ENCODE measurements at regions not wholly inside any gene's neighbourhood (a gene's known extent, or its start where the extent isn't known, plus 50 kb on each side); places are given as distances from the start of the nearest gene placed in this dataset.
A peak's percentile ranks its signal among the peaks of the same experiment; 100 is the strongest.
"Not testable (repeated sequence)": the region's sequence is repeated elsewhere in the genome, so short reads cannot be mapped to it uniquely, and the experiment has no call there.

GRCh38 chr14:105688023-105688351 is 161.6 kb downstream of the TMEM121 start:
- H3K79me1 ChIP-seq (ENCODE audit: low read length); H2AK5ac ChIP-seq (ENCODE audit: low read length); H3K4ac ChIP-seq (ENCODE audit: low read depth, low read length); H4K91ac ChIP-seq (ENCODE audit: low read depth, low read length); H3K4me3 ChIP-seq (ENCODE audit: low read depth, low read length); H3K9ac ChIP-seq (ENCODE audit: low read length); H2AFZ ChIP-seq (ENCODE audit: insufficient read depth, low read length, poor library complexity); H3K36me3 ChIP-seq (ENCODE audit: control insufficient read depth in 1 of 2, insufficient read depth in 2 of 2, low read length in 2 of 2); H2BK120ac ChIP-seq (ENCODE audit: insufficient read depth, low read length, poor library complexity); H2BK12ac ChIP-seq (ENCODE audit: low read length); H3K27ac ChIP-seq (ENCODE audit: low read depth, low read length); H3K27me3 ChIP-seq (ENCODE audit: insufficient read depth, low read length); H4K8ac ChIP-seq (ENCODE audit: low read depth, low read length); H2BK5ac ChIP-seq (ENCODE audit: low read depth, low read length, poor library complexity); H3K23ac ChIP-seq (ENCODE audit: low read length); H3K4me1 ChIP-seq (ENCODE audit: control insufficient read depth in 1 of 2, insufficient read depth in 2 of 2, low read length in 2 of 2); H3K79me2 ChIP-seq (ENCODE audit: control insufficient read depth, insufficient read depth, low read length, poor library complexity); DNase-seq; H4K12ac ChIP-seq (ENCODE audit: low read depth, low read length); H3K14ac ChIP-seq (ENCODE audit: low read length); H3K4me2 ChIP-seq (ENCODE audit: low read length); H3K18ac ChIP-seq (ENCODE audit: low read length): not testable (repeated sequence)
- H3K9me3 ChIP-seq (ENCODE audit: insufficient read depth, low read depth, low read length) = peaks cover 55% of the 10 kb centered on the region
- no CpG with 5 or more reads among the region's 11 CpGs for WGBS (ENCODE audit: extremely low coverage, insufficient coverage, insufficient read length)

DNA sequence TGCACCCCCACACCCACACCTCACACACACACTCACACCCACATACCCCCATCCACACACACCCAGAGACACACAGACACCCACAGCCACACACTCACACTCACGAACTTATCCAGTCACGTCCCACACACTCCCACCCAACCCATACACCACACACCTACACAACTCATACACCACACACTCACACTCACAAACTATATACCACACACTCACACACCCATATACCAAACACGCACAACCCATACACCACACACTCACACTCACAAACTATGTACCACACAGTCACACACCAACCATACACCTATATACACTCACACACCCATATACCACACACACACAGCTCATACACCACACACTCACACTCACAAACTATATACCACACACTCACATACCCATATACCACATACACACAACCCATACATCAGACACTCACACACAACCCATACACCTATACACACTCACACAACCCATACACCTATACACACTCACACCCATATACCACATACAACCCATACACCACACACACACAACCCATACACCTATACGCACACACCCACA is 162.4 kb downstream of the TMEM121 start:
- H2AK5ac ChIP-seq (ENCODE audit: low read length); H3K14ac ChIP-seq (ENCODE audit: low read length); H2AFZ ChIP-seq (ENCODE audit: insufficient read depth, low read length, poor library complexity); H2BK5ac ChIP-seq (ENCODE audit: low read depth, low read length, poor library complexity); H4K12ac ChIP-seq (ENCODE audit: low read depth, low read length); H2BK120ac ChIP-seq (ENCODE audit: insufficient read depth, low read length, poor library complexity); H2BK12ac ChIP-seq (ENCODE audit: low read length); H3K36me3 ChIP-seq (ENCODE audit: control insufficient read depth in 1 of 2, insufficient read depth in 2 of 2, low read length in 2 of 2); H3K4ac ChIP-seq (ENCODE audit: low read depth, low read length); H3K23ac ChIP-seq (ENCODE audit: low read length); H3K18ac ChIP-seq (ENCODE audit: low read length); H3K4me3 ChIP-seq (ENCODE audit: low read depth, low read length); H4K91ac ChIP-seq (ENCODE audit: low read depth, low read length); DNase-seq; H3K79me1 ChIP-seq (ENCODE audit: low read length); H3K9ac ChIP-seq (ENCODE audit: low read length); H3K27ac ChIP-seq (ENCODE audit: low read depth, low read length); H4K8ac ChIP-seq (ENCODE audit: low read depth, low read length); H3K4me2 ChIP-seq (ENCODE audit: low read length); H3K4me1 ChIP-seq (ENCODE audit: control insufficient read depth in 1 of 2, insufficient read depth in 2 of 2, low read length in 2 of 2); H3K27me3 ChIP-seq (ENCODE audit: insufficient read depth, low read length); H3K79me2 ChIP-seq (ENCODE audit: control insufficient read depth, insufficient read depth, low read length, poor library complexity): not testable (repeated sequence)
- WGBS (ENCODE audit: extremely low coverage, insufficient coverage, insufficient read length) = 100% methylated on average over 3 of the region's 4 CpGs
- peaks cover 48% of the 10 kb centered on the region for H3K9me3 ChIP-seq (ENCODE audit: insufficient read depth, low read depth, low read length)

DNA sequence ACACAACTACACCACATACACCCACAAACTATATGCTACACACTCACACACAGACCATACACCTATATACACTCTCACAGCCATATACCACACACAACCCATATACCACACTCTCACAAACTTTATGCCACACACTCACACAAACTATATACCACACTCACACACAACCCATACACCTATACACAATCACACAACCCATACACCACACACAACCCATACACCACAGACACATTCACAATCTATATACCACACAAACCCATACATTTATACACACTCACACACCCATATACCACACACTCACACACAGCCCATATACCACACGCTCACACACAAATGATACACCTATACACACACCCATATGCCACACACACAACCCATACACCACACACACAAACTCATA is 163.3 kb downstream of the TMEM121 start:
- Histone ChIP-seq H3K4me2 (ENCODE audit: low read length) (no peak overlapping the region), H4K12ac (ENCODE audit: low read depth, low read length) (no peak overlapping the region), H3K9me3 (ENCODE audit: insufficient read depth, low read depth, low read length) (peaks cover 41% of the 10 kb centered on the region), H2AFZ (ENCODE audit: insufficient read depth, low read length, poor library complexity) (no peak overlapping the region), H3K27me3 (ENCODE audit: insufficient read depth, low read length) (no peaks in the 10 kb centered on the region), H3K18ac (ENCODE audit: low read length) (no peak overlapping the region), H2BK120ac (ENCODE audit: insufficient read depth, low read length, poor library complexity) (no peak overlapping the region), H4K8ac (ENCODE audit: low read depth, low read length) (no peak overlapping the region), H2BK12ac (ENCODE audit: low read length) (no peak overlapping the region), H3K14ac (ENCODE audit: low read length) (no peak overlapping the region), H3K79me2 (ENCODE audit: control insufficient read depth, insufficient read depth, low read length, poor library complexity) (no peaks in the 10 kb centered on the region), H3K36me3 (ENCODE audit: control insufficient read depth in 1 of 2, insufficient read depth in 2 of 2, low read length in 2 of 2) (peaks cover 0 to 2% of the 10 kb centered on the region in 2 experiments), H3K23ac (ENCODE audit: low read length) (no peak overlapping the region), H4K91ac (ENCODE audit: low read depth, low read length) (no peak overlapping the region), H3K27ac (ENCODE audit: low read depth, low read length) (no peak overlapping the region), H3K4me1 (ENCODE audit: control insufficient read depth in 1 of 2, insufficient read depth in 2 of 2, low read length in 2 of 2) (no peaks in the 10 kb centered on the region), H3K4ac (ENCODE audit: low read depth, low read length) (no peak overlapping the region), H3K79me1 (ENCODE audit: low read length) (no peaks in the 10 kb centered on the region), H3K9ac (ENCODE audit: low read length) (no peak overlapping the region), H2BK5ac (ENCODE audit: low read depth, low read length, poor library complexity) (no peak overlapping the region), H3K4me3 (ENCODE audit: low read depth, low read length) (no peak overlapping the region), H2AK5ac (ENCODE audit: low read length) (no peak overlapping the region)
- no peak for DNase-seq
- 100% methylated on average over 1 of the region's 1 CpG for WGBS (ENCODE audit: extremely low coverage, insufficient coverage, insufficient read length)

DNA sequence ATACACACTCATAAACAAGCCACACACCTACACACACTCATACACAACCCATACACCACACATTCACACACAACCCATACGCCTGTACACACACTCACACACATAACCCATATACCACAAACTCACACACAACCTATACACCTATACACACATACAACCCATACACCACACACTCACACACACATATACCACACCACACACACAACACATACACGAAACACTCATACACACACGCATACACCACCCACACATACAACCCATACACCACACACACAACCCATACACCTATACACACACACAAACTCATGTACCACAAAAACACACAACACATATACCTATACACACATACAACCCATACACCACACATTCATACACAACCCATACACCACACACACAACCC is 164.3 kb downstream of the TMEM121 start:
- peak overlapping the region; percentile 40 for H3K9ac ChIP-seq (ENCODE audit: low read length)
- H3K18ac ChIP-seq (ENCODE audit: low read length) = no peak overlapping the region
- no peak overlapping the region for H4K12ac ChIP-seq (ENCODE audit: low read depth, low read length)
- WGBS (ENCODE audit: extremely low coverage, insufficient coverage, insufficient read length) = 100% methylated on average over 3 of the region's 3 CpGs
- peaks cover 36% of the 10 kb centered on the region for H3K9me3 ChIP-seq (ENCODE audit: insufficient read depth, low read depth, low read length)
- H3K23ac ChIP-seq (ENCODE audit: low read length) = peak overlapping the region; percentile 3
- H2AK5ac ChIP-seq (ENCODE audit: low read length) = no peak overlapping the region
- H3K4me3 ChIP-seq (ENCODE audit: low read depth, low read length) = no peak overlapping the region
- no peak for DNase-seq
- H2AFZ ChIP-seq (ENCODE audit: insufficient read depth, low read length, poor library complexity) = no peak overlapping the region
- no peak overlapping the region for H4K8ac ChIP-seq (ENCODE audit: low read depth, low read length)
- no peak overlapping the region for H3K4me2 ChIP-seq (ENCODE audit: low read length)
- H3K36me3 ChIP-seq (ENCODE audit: control insufficient read depth in 1 of 2, insufficient read depth in 2 of 2, low read length in 2 of 2) = peaks cover 0 to 2% of the 10 kb centered on the region in 2 experiments
- no peak overlapping the region for H4K91ac ChIP-seq (ENCODE audit: low read depth, low read length)
- H2BK5ac ChIP-seq (ENCODE audit: low read depth, low read length, poor library complexity) = no peak overlapping the region
- no peaks in the 10 kb centered on the region for H3K27me3 ChIP-seq (ENCODE audit: insufficient read depth, low read length)
- H2BK120ac ChIP-seq (ENCODE audit: insufficient read depth, low read length, poor library complexity) = no peak overlapping the region
- H3K14ac ChIP-seq (ENCODE audit: low read length) = no peak overlapping the region
- no peaks in the 10 kb centered on the region for H3K79me2 ChIP-seq (ENCODE audit: control insufficient read depth, insufficient read depth, low read length, poor library complexity)
- no peak overlapping the region for H3K27ac ChIP-seq (ENCODE audit: low read depth, low read length)
- H2BK12ac ChIP-seq (ENCODE audit: low read length) = no peak overlapping the region
- no peak overlapping the region for H3K4ac ChIP-seq (ENCODE audit: low read depth, low read length)
- H3K4me1 ChIP-seq (ENCODE audit: control insufficient read depth in 1 of 2, insufficient read depth in 2 of 2, low read length in 2 of 2) = no peaks in the 10 kb centered on the region
- no peaks in the 10 kb centered on the region for H3K79me1 ChIP-seq (ENCODE audit: low read length)
